Psoas muscle (tissue), 7 donors: ENCODE measurements at regions not wholly inside any gene's neighbourhood (a gene's known extent, or its start where the extent isn't known, plus 50 kb on each side); places are given as distances from the start of the nearest gene placed in this dataset.

ENCODE experiments used
- ATAC-seq, 4 donors: fragments of 200-7000 bp; cut with Tn5 transposase; one replicate each; pipeline ENCODE4 v1.9.1; 2020; ENCODE audit warnings: moderate library complexity in 3 of 4, mild to moderate bottlenecking in 2 of 4
- DNase-seq, 2 donors: peaks; one replicate each; pipeline ENCODE4 v3.0.0-alpha.2; 2020
- H3K27ac ChIP-seq: fragments of 200-600 bp; one replicate; pipeline ENCODE4 v1.8.0; 2022
- H3K27me3 ChIP-seq, 3 donors: fragments of 200-600 bp in 1 of 3; one replicate each; pipeline versions ENCODE4 v1.6.1 to v1.8.0; 2013 to 2022; ENCODE audit warnings: low read length in 2 of 3, mild to moderate bottlenecking in 2 of 3, moderate library complexity in 1 of 3; ENCODE audit not compliant: insufficient read depth in 3 of 3
- H3K36me3 ChIP-seq, 2 donors: fragments of 200-600 bp in 1 of 2; one replicate each; pipeline versions ENCODE4 v1.6.1 to v1.8.0; 2013 to 2022; ENCODE audit warnings: low read depth in 1 of 2, mild to moderate bottlenecking in 1 of 2, moderate library complexity in 1 of 2; ENCODE audit not compliant: insufficient read depth in 1 of 2
- H3K4me1 ChIP-seq: fragments of 200-600 bp; one replicate; pipeline ENCODE4 v1.8.0; 2022
- H3K4me3 ChIP-seq: fragments of 200-600 bp; one replicate; pipeline ENCODE4 v1.8.0; 2022; ENCODE audit warnings: mild to moderate bottlenecking
- H3K9me3 ChIP-seq: fragments of 200-600 bp; one replicate; pipeline ENCODE4 v1.8.0; 2022
- WGBS, 3 donors: extraction: QIAGEN DNeasy Blood & Tissue Kit; methylation state at CpG; one replicate each; pipeline versions ENCODE4 v1.1.6 to v1.1.7; 2013; 5-methylcytosine and 5-hydroxymethylcytosine counted together
- intact Hi-C, 2 donors: fragments of 100-400 bp; cut with DNase I; formaldehyde crosslinking; loops; one replicate each; pipeline versions ENCODE4 v1.11.0 to v1.14.2; 2022
- TF ChIP-seq, protein P1 (sequence below): fragments of 200-600 bp; IDR thresholded peaks from one replicate; pipeline ENCODE4 v1.8.0; 2022; ENCODE audit warnings: antibody characterized with exemption
- donor health status: healthy with polysubstance abuse.
- donor health status: DM: no; HTN: no; CAD: no; lungs with moderate emphysema.
- donor health status: Bipolar disorder and iron deficiency.
- donor health status: healthy.
- donor health status: DM: yes; HTN: yes; CAD: no.
- donor health status: DM: no; HTN: no; CAD: no.
- donor health status: DM: yes; HTN: yes; CAD: no.

DNA sequence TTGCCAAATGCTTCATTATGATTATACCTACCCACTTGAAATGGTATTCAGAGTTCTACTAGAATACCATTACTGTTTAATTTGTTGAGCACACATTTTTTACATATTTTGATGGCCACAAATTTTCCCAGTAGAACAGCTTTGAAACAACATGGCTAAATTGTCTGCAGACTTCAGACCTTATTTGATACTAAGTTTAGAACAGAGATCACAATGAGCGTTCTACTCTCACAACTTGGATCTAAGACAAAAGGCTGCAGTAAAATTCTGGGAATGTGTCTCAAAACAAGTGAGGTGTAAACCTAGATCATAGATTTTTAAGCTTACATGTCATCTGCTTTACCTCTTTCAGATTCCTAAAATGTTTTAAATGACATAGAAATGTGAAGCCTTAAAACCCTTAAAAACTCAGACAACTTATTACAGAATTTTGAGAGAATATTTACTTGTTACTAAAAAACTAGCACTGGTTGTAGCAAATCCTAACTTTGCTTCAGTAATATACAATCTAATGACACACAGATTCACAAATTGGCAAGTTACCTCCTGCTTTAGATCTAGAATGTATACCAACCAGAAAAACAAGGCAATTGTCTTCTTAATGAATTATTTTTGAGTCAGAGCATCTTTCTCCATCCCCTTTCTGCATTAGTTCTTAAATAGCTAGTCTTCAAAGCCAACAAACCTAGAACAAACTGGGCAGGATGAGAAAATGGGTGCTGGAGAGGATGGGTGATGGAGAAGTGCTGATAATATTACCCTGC, 243.3 kb downstream of the SLC7A11 start:
- no peaks in the 10 kb centered on the region for H3K36me3 ChIP-seq
- WGBS, 3 donors: 16 to 33% (median 21%) methylated on average over 1 of the region's 1 CpG
- H3K4me1 ChIP-seq: no peaks in the 10 kb centered on the region
- H3K9me3 ChIP-seq: no peaks in the 10 kb centered on the region
- intact Hi-C loops: no loop called here
- H3K27me3 ChIP-seq: peaks cover 0 to 2% (median 0%) of the 10 kb centered on the region in 3 donors
- ATAC-seq (no peak), DNase-seq (no peak)
- no peak overlapping the region for H3K4me3 ChIP-seq
- TF ChIP-seq, protein P1, sequence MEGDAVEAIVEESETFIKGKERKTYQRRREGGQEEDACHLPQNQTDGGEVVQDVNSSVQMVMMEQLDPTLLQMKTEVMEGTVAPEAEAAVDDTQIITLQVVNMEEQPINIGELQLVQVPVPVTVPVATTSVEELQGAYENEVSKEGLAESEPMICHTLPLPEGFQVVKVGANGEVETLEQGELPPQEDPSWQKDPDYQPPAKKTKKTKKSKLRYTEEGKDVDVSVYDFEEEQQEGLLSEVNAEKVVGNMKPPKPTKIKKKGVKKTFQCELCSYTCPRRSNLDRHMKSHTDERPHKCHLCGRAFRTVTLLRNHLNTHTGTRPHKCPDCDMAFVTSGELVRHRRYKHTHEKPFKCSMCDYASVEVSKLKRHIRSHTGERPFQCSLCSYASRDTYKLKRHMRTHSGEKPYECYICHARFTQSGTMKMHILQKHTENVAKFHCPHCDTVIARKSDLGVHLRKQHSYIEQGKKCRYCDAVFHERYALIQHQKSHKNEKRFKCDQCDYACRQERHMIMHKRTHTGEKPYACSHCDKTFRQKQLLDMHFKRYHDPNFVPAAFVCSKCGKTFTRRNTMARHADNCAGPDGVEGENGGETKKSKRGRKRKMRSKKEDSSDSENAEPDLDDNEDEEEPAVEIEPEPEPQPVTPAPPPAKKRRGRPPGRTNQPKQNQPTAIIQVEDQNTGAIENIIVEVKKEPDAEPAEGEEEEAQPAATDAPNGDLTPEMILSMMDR: no peak
- no peak overlapping the region for H3K27ac ChIP-seq

DNA sequence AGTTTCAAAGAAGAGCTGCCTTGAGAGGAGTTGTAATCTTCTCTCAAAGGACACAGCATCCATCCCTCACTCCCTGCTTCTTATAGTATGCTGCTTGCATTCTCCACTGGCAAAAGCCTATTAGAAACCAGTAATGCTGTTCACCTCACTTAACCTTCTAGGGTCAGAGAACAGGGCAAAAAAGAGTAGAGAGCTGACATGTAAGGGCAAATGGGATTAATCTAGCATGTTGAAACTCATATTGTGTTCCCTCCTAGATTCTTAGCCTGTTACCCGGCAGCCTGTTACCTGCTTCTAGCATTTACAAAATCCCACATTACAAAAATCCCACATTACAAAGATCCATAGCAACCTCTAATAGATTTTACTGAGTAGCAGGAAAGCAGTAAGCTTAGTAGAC, 244.7 kb downstream of the SLC7A11 start:
- Histone ChIP-seq H3K4me3 (no peak overlapping the region), H3K9me3 (no peaks in the 10 kb centered on the region), H3K27me3 (peaks cover 0 to 2% (median 0%) of the 10 kb centered on the region in 3 donors), H3K36me3 (no peaks in the 10 kb centered on the region), H3K4me1 (no peaks in the 10 kb centered on the region), H3K27ac (no peak overlapping the region)
- intact Hi-C loops: no loop called here
- no peak for DNase-seq
- ATAC-seq: no peak
- WGBS, 3 donors: 17 to 44% (median 33%) methylated on average over 1 of the region's 1 CpG
- TF ChIP-seq, protein P1: no peak

DNA sequence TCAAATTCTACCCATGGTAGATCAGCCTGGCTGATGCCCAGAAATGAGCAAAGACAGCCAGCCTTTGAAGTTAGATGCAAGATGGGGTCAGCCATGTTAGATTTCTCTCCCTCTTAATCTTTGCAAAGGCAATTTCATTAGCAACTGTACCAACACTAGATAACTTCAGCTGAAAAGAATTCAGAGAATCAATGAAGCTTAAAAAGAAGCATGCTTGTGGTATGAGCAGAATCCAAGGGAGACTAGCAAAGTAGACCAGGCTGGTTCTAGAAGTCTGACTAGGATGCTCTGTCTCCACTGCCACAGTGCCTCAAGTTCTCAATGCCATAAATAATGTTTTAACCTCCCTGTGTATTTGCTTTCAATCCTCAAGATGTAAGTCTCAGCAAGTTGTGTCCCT, 247.3 kb downstream of the SLC7A11 start:
- Histone ChIP-seq H3K9me3 (no peaks in the 10 kb centered on the region), H3K4me1 (no peaks in the 10 kb centered on the region), H3K4me3 (no peak overlapping the region), H3K27ac (no peak overlapping the region), H3K36me3 (no peaks in the 10 kb centered on the region), H3K27me3 (peaks cover 0 to 2% (median 0%) of the 10 kb centered on the region in 3 donors)
- no peak for DNase-seq
- intact Hi-C loops: no loop called here
- TF ChIP-seq, protein P1: no peak
- no peak for ATAC-seq

DNA sequence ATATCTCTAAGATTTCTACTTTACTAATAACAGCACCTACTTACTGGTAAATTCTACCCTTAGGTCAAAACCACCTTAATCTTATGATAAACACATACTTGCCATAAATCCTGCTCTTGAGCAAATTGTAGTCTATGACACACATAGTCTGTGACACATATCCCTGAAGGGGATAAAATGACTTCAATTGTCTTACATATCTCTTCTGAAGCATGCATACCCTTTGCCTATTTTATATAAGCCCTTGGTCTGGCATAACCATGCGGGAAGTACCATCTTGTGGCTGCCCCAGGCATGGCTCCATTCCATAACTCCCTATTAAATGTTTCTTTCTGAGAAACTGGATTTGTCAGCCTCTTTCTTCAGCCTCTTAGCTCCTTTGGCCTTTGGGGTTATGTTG, 248.9 kb downstream of the SLC7A11 start:
- DNase-seq (no peak), ATAC-seq (no peak)
- H3K4me1 ChIP-seq: no peaks in the 10 kb centered on the region
- no peak overlapping the region for H3K4me3 ChIP-seq
- no peaks in the 10 kb centered on the region for H3K9me3 ChIP-seq
- no peak overlapping the region for H3K27ac ChIP-seq
- no peaks in the 10 kb centered on the region for H3K36me3 ChIP-seq
- TF ChIP-seq, protein P1: no peak
- WGBS, 3 donors: 94 to 97% (median 96%) methylated on average over 1 of the region's 1 CpG
- H3K27me3 ChIP-seq: no peaks in the 10 kb centered on the region
- intact Hi-C loops: no loop called here

DNA sequence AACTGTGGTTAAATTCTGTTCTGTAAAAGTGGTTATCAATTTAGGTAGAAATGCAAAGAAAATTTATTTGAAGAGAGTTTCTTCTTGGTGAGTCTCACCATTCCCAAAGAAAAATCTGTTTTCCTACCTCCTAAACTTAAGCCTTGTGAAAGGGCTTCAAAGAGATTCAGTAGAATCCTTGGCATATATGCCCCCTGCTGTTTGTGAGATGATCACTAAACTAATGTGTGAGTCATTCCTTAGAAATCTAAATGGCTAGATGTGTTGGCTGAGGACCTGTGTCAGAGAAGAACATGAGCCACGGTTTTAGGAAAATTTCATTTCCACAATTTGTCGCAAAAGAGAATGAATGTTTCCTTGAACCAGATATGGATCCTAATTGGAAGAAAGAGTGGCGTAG, 260.9 kb downstream of the SLC7A11 start:
- DNase-seq: no peak
- WGBS, 3 donors: 86 to 95% (median 89%) methylated on average over 3 of the region's 3 CpGs
- no peak overlapping the region for H3K4me3 ChIP-seq
- no peak for ATAC-seq
- no peaks in the 10 kb centered on the region for H3K4me1 ChIP-seq
- TF ChIP-seq, protein P1: no peak
- H3K27me3 ChIP-seq: no peaks in the 10 kb centered on the region
- intact Hi-C loops: no loop called here
- H3K27ac ChIP-seq: no peak overlapping the region
- no peaks in the 10 kb centered on the region for H3K36me3 ChIP-seq
- no peaks in the 10 kb centered on the region for H3K9me3 ChIP-seq
